ENCODE measurements at regions not wholly inside any gene's neighbourhood (a gene's known extent, or its start where the extent isn't known, plus 50 kb on each side); places are given as distances from the start of the nearest gene placed in this dataset.

- no peak overlapping the region for H3K4me2 ChIP-seq (ENCODE audit: insufficient read depth in 1 of 2, low read depth in 2 of 2, low read length in 2 of 2)
- no peak overlapping the region for H2AK5ac ChIP-seq (ENCODE audit: low read depth, low read length)
- H3K79me2 ChIP-seq (ENCODE audit: control insufficient read depth in 1 of 2, insufficient read depth in 2 of 2, low read length in 2 of 2), result no peaks in the 10 kb centered on the region
- H3K14ac ChIP-seq (ENCODE audit: insufficient read length), result no peak overlapping the region
- no peak overlapping the region for H4K8ac ChIP-seq (ENCODE audit: extremely low read depth, insufficient read depth, low read length)
- no peak overlapping the region for H4K5ac ChIP-seq (ENCODE audit: insufficient read length, low read depth, low read length)
- no peak overlapping the region for H3K9ac ChIP-seq (replicated peaks in 1 of 4; ENCODE audit: extremely low read depth in 1 of 4, low read depth in 3 of 4, low read length in 3 of 4)
- no peak overlapping the region for H3K4ac ChIP-seq (replicated peaks; ENCODE audit: insufficient read length, low read depth, low read length)
- no peak overlapping the region for H3K23ac ChIP-seq (ENCODE audit: insufficient read length)
- H3K23me2 ChIP-seq (ENCODE audit: low read depth, low read length), result no peaks in the 10 kb centered on the region
- H3K4me1 ChIP-seq (replicated peaks in 1 of 4; ENCODE audit: control insufficient read depth in 3 of 4, insufficient read depth in 4 of 4, low read length in 3 of 4), result peaks cover 0 to 5% (median 0%) of the 10 kb centered on the region in 4 experiments; a peak in 1 of 7 replicates
- 83% methylated on average over 2 of the region's 2 CpGs; no CpG with 5 or more reads in 1 of the 2 experiments for WGBS, 2 experiments (ENCODE audit: extremely low coverage in 1 of 2, insufficient coverage in 1 of 2, insufficient read length in 1 of 2, insufficient replicate concordance in 2 of 2, low coverage in 1 of 2, low lambda C conversion rate in 2 of 2, missing lambda C conversion rate in 1 of 2)
- no peak overlapping the region for H2BK15ac ChIP-seq (ENCODE audit: low read length)
- no peak overlapping the region for H2BK12ac ChIP-seq (ENCODE audit: low read depth, low read length)
- H3K36me3 ChIP-seq (ENCODE audit: control insufficient read depth in 2 of 4, insufficient read depth in 4 of 4, low read length in 3 of 4), result no peaks in the 10 kb centered on the region
- no peak overlapping the region for H3K4me3 ChIP-seq (ENCODE audit: extremely low read depth in 1 of 4, insufficient read depth in 2 of 4, low read depth in 3 of 4, low read length in 4 of 4)
- TF ChIP-seq FOSL1 (IDR thresholded peaks at IDR 0.05; ENCODE audit: insufficient read depth, low read depth, low read length) (no peak), CBX8 (IDR thresholded peaks at IDR 0.05; ENCODE audit: borderline replicate concordance, low read depth, low read length) (no peak), KDM1A (IDR thresholded peaks at IDR 0.05; ENCODE audit: borderline replicate concordance, low read length) (no peak), CBX5 (IDR thresholded peaks at IDR 0.05; ENCODE audit: low read depth, low read length) (no peak), RAD21 (IDR thresholded peaks at IDR 0.05 in 1 of 2, conservative IDR thresholded peaks at IDR 0.05 in 1 of 2; ENCODE audit: low read depth in 2 of 2, low read length in 2 of 2) (no peak), GTF2F1 (IDR thresholded peaks at IDR 0.05; ENCODE audit: borderline replicate concordance, low read depth, low read length) (no peak), SIX5 (IDR thresholded peaks at IDR 0.05; ENCODE audit: low read depth, low read length) (no peak), TBP (IDR thresholded peaks at IDR 0.05; ENCODE audit: low read depth, low read length) (no peak), TEAD4 (IDR thresholded peaks at IDR 0.05; ENCODE audit: low read depth, low read length) (no peak)
- ChIA-PET CTCF (ENCODE audit: partially characterized antibody) (no interaction called here), POLR2A (ENCODE audit: partially characterized antibody) (no interaction called here)
- H3K27ac ChIP-seq (ENCODE audit: low read depth, low read length), result no peak overlapping the region
- no peak overlapping the region for H2BK120ac ChIP-seq (replicated peaks; ENCODE audit: low read depth, low read length)
- no peaks in the 10 kb centered on the region for H4K20me1 ChIP-seq (replicated peaks in 1 of 2; ENCODE audit: control insufficient read depth in 1 of 2, insufficient read depth in 2 of 2, low read length in 2 of 2)
- H2AFZ ChIP-seq (ENCODE audit: low read length), result no peak overlapping the region
- no peak for FAIRE-seq
- no peak overlapping the region for H2BK20ac ChIP-seq (ENCODE audit: low read length)
- H3K9me3 ChIP-seq (ENCODE audit: insufficient read depth in 2 of 2, low read depth in 1 of 2, low read length in 1 of 2), result no peaks in the 10 kb centered on the region
- no peak overlapping the region for H2BK5ac ChIP-seq (ENCODE audit: low read depth, low read length)
- DNase-seq (ENCODE audit: low read depth in 1 of 2, low spot score in 2 of 2), result no peak
- H3K79me1 ChIP-seq (ENCODE audit: low read depth, low read length), result no peaks in the 10 kb centered on the region
- no peaks in the 10 kb centered on the region for H3K27me3 ChIP-seq (replicated peaks in 1 of 4; ENCODE audit: control insufficient read depth in 3 of 4, extremely low read depth in 1 of 4, insufficient read depth in 3 of 4, low read length in 3 of 4)
- H4K91ac ChIP-seq (replicated peaks; ENCODE audit: insufficient read length, low read length), result no peak overlapping the region
- H3K56ac ChIP-seq (replicated peaks; ENCODE audit: insufficient read length, low read depth, low read length), result no peak overlapping the region
- no peak overlapping the region for H3K18ac ChIP-seq (ENCODE audit: extremely low read depth, low read length)
These were observed 435.2 kb upstream of the NAALADL2 start for GRCh38 chr3:174423936-174424335.
